Stimulated activated CD8-positive, alpha-beta memory T cell treated with anti-CD3 and anti-CD28 coated beads, Interleukin-15, amount 100 ng/mL, for 48 hours (primary cell): ENCODE measurements at regions not wholly inside any gene's neighbourhood (a gene's known extent, or its start where the extent isn't known, plus 50 kb on each side); places are given as distances from the start of the nearest gene placed in this dataset.

ENCODE experiments used
- DNase-seq, 2 donors: peaks; one replicate each; pipeline ENCODE4 v3.0.0-alpha.2; 2020; ENCODE audit warnings: low read depth in 2 of 2

DNA sequence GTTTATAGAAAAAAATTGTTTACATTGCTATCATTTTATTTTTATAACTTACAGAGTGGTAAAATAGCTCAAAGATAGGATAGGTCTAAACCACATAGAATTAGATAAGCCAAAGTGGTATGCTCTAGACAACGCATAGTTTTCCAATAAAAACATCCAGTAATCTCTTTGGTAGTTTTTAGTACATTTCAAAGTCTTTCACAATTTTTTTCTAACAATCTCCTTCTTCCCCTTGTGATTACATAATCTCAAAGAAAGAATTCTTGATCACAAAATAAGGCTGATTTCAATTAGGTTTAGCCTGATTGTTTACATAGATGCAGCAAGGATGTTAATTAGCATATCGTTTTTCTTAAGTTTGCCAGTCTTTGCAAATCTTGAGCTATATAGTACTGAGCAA, 460.0 kb downstream of the FUT8 start:
- no peak for DNase-seq

GRCh38 chr14:65877166-65877565, 464.6 kb downstream of the FUT8 start:
- DNase-seq = no peak

- no peak for DNase-seq
Observed at GRCh38 chr14:65877624-65878023, 465.1 kb downstream of the FUT8 start.

- DNase-seq = no peak
Observed at GRCh38 chr14:65878586-65878985, 466.1 kb downstream of the FUT8 start.

DNA sequence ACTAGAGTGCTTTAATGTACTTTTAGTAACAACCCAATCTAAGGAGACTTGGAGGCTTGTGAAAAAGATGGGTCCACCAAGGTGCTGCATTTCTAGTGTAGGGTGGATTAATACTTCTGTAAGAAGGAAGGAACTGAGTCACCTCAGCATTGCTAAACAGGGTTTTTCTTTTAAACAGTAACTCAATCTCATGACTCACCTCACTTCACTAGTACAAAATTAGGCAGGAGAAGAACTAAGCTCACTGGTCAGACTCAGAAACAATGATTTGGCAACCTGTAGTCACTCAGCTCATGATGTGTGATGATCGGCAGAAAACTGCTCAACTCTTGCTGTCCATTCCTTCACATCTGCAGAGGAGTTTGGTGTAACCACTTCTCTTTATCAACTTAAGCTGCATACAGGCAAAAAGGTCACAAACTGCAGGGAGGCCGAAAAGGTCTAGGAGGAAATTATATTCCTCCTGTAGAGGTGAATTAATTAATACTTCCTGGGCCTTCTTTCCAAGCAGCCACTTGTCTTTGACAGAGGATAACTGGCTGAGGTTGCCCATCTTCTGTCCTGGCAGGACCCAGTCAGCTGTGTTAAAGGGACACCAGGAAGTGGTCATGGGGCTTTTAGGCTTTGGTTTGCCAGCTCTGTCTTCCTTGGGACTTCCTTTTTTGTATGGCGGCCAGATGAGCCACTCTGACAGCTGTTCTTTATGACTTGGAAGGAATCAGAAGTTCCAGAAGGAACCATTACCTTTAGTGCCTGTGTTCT, 466.9 kb downstream of the FUT8 start:
- no peak for DNase-seq

DNA sequence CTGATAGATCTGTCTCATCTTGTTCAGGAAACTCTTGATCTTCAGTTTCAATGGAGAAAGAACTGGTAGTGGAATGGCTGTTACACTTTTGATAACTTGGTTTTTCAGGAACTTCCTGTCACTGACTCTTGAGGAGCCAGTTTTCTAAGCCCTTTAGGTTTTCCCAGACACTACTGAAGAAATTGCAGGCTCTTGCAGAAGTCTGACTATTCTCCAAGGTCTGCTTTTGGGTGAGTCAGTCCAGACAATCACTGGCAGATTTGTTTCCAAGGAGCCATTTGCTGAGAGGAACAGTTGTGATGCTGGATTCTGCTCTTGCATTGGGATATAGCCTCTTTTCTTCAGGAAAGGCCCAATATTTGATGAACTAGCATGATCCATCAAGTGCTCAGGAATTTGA, 468.0 kb downstream of the FUT8 start:
- no peak for DNase-seq

- no peak for DNase-seq
Observed at GRCh38 chr14:65881642-65882041, 469.1 kb downstream of the FUT8 start.

GRCh38 chr14:65888677-65889076, 476.1 kb downstream of the FUT8 start:
- no peak for DNase-seq

GRCh38 chr14:65892315-65892714, 479.8 kb downstream of the FUT8 start:
- DNase-seq = no peak

- no peak for DNase-seq
Observed at GRCh38 chr14:65900164-65900563, 487.6 kb downstream of the FUT8 start.

DNA sequence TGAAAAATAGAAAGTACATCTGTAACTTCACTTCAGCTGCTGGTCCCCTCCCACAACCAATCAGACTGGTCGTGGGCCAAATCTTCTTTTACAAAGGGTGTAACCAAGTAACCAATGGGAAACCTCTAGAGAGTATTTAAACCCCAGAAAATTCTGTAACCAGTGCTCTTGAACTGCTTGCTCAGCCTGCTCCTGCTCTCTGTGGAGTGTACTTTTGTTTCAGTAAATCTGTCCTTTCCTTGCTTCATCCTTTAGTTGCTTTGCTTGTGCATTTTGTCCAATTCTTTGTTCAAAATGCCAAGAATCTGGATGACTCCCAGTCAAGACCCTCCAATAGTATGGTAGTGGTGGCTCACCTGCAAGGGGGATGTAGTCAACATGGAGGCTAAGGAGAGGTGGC, 489.1 kb downstream of the FUT8 start:
- DNase-seq = no peak

- DNase-seq = no peak
Observed at GRCh38 chr14:65904988-65905387, 492.5 kb downstream of the FUT8 start.

DNA sequence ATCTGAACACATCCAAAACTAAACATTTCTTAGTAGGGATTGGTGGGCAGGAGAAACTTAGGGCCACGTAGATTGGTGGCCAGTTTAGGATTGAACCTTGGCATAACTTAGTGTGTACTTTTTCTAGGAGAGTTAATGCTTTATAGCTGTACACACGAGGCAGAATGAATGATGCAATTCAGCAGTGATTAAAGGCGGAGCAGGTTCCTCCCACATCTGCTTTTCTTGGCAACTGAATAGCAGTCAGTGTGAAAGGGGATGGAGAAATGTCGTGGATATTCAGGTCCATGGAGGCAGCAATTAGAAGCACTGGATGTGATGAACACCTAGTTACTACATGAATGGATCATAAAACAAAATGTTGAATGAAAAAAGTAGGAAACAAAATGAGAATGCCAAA, 493.8 kb downstream of the FUT8 start:
- no peak for DNase-seq

- DNase-seq = no peak
Observed at GRCh38 chr14:65906948-65907347, 494.4 kb downstream of the FUT8 start.

- no peak for DNase-seq
Observed at GRCh38 chr14:65910108-65910786, 497.7 kb downstream of the FUT8 start.

- DNase-seq = no peak
Observed at GRCh38 chr14:65915125-65915524, 502.6 kb downstream of the FUT8 start.

GRCh38 chr14:65916055-65916454, 503.5 kb downstream of the FUT8 start:
- DNase-seq = no peak

DNA sequence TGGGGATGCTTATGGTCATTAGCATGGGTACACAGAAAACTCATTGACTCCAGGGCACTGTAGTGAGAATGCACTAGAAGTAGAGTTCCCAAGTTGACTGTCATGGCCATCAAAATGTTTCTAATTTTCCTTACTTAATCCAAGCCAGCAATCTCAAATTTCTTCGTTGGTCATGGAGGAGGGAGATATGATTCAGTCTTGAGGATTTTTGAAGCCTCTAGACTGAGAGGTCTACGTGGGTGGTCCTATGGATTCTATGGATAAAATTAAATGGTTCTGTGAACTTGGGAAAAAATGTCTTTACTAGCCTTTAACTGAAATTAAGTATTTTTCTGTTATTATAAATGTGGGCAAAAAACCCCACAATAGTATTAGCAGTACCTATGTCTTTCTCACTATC, 508.5 kb downstream of the FUT8 start:
- DNase-seq = no peak

DNA sequence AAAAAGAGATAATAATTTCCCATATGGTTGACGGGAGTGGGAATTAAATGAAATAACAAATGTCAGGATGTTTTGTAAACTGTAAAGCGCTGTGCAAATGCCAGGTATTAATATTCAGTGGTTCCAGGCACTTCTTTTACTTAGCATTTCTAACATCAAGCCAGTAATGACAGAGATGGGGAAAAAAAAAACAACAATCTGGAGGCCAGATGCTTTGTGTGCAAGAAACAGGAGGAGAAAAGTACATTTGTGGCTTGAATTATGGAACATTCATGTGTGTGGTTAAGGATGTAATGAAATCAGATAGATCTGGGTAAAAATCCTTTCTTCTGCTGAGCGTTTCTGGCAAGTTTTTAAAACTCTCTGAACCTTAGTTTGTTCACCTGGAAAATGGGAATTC, 509.6 kb downstream of the FUT8 start:
- DNase-seq = no peak

GRCh38 chr14:65926504-65926903, 514.0 kb downstream of the FUT8 start:
- DNase-seq = no peak

DNA sequence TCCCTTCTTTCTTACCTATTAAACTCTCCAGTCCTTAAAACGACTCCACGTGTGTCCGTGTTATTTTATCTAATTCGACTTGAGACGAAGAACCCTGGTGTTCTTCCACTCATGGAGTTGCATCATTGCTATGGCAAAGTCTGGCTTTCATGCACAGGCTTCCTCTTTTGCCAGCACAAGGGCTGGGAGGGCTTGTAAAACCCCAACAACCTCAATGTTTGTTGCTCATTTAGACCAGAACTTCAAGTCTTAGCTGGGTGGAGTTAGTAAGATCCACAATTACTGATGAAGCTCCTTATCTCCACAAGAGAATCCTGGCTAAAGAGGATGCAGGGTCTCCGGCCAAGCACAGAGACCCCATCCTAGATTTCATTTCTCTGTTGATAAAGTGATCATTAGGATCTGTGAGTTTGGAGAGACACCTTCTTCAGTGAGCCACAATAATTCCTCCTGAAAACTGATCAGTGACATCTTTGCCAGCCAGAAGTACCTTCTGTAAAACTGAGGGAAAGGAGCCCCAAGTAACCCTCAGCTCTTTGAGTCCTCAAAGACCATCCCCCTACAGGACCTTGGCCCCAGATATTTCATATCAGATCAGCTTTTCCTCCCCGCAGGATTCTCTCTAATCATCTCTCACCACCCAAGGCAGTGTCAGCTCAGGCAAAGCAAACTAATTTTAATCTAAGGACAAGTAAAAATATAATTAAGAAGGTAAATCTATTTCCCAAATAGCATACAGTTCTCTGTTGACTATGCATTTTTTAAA, 514.6 kb downstream of the FUT8 start:
- no peak for DNase-seq

DNA sequence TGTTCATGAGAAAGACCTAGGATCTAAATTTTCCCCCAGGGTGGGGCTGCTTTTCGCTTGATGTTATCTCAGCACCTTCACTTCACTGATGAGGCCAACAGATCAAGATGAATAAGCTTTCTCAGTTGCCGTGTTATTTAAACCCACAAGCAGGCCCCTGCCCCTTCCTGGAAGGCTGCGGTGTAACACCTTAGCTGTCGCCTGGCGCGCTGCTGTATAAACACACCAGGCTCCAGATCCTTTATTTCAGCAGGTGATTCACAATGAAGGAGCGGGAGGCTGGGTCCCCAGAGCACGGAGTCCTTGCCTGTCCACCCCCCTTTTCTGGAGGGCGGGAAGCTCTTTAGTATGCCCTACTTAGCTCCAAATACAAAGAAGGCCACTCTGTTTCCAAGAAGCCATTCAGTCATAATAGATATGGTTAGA, 515.4 kb downstream of the FUT8 start:
- peak; percentile 64 to 77 for DNase-seq

DNA sequence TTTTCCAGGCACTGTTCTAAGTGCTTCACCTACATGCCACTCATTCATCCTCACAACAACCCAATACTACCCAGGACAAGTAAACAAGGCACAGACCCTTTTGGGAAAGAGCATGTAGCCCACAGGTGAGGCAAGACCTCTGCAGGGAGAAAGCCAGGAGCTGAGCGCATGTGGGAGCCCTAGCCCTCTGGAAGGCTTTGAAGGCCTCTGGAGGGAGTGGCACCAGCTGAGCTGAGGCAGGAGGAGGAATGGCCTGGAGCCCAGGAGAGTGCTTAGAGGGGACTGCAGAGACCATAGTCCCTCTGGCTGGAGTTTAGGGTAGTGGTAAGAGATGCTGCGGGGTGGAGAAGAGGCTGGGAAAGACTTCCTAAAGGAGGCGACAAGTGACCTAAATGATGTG, 516.5 kb downstream of the FUT8 start:
- no peak for DNase-seq
